ENCODE measurements at regions not wholly inside any gene's neighbourhood (a gene's known extent, or its start where the extent isn't known, plus 50 kb on each side); places are given as distances from the start of the nearest gene placed in this dataset.

DNA sequence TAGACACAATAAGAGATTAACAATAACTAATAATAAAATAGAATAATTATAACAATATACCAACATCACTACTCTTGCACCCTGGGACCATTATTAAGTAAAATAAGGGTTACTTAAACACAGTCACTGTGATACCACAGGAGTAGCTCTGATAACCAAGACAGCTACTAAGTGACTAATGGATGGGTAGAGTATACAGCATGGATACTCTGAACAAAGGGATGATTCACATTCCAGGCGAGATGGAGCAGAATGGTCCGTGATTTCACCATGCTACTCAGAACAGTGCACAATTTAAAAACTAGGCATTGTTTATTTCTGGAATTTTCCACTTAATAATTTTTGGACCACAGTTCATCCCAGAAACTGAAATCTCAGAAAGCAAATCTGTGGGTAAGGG lies 80.0 kb upstream of the FUT9 start:
- no peak overlapping the region for H3K27ac ChIP-seq (ENCODE audit: extremely low read length, insufficient read depth, low read length)
- ChIA-PET CTCF (ENCODE audit: low intra/inter-chr PET ratio, low total read pairs) (no interaction called here), POLR2A (no interaction called here)
- in situ Hi-C loops (cut with HindIII; ENCODE audit: extremely low pct_ligation_motif_present, low pct_unique_long_range_greater_than_20kb), result loop anchor here (25.0 kb wide), 1 partner anchor 498 kb away; no protein-coding TSS in a partner anchor
- DNase-seq (ENCODE audit: low spot score), result no peak
- no peaks in the 10 kb centered on the region for H3K9me3 ChIP-seq (ENCODE audit: low read length)
- H3K36me3 ChIP-seq (replicated peaks in 1 of 2; ENCODE audit: control insufficient read depth in 1 of 2, insufficient read depth in 2 of 2, low read length in 2 of 2), result no peaks in the 10 kb centered on the region
- H3K4me3 ChIP-seq (replicated peaks in 1 of 3; ENCODE audit: insufficient read depth in 1 of 3, low read depth in 2 of 3, low read length in 3 of 3), result no peak overlapping the region
- H3K4me2 ChIP-seq (ENCODE audit: low read depth, low read length), result no peak overlapping the region
- no peaks in the 10 kb centered on the region for H3K79me2 ChIP-seq (ENCODE audit: insufficient read depth, low read length)
- no peaks in the 10 kb centered on the region for H4K20me1 ChIP-seq (ENCODE audit: insufficient read depth, low read length)
- ATAC-seq, result no peak
- H2AFZ ChIP-seq (ENCODE audit: low read length), result no peak overlapping the region
- H3K4me1 ChIP-seq (ENCODE audit: insufficient read depth, low read length), result no peaks in the 10 kb centered on the region
- intact Hi-C loops (cut with micrococcal nuclease; ENCODE audit: unreplicated experiment), result no loop called here
- BruUV-seq (replicated peaks), result no TSS peak
- H3K27me3 ChIP-seq (ENCODE audit: control insufficient read depth in 1 of 2, insufficient read depth in 2 of 2, low read length in 2 of 2), result no peaks in the 10 kb centered on the region
- H3K9ac ChIP-seq (ENCODE audit: insufficient read depth, low read depth, low read length), result no peak overlapping the region
- FAIRE-seq, result no peak
- TF ChIP-seq ZNF674 (CRISPR knock-in tag; IDR thresholded peaks at IDR 0.05; ENCODE audit: low read depth), result no peak
- no peak for TF ChIP-seq ZNF724P (CRISPR knock-in tag; IDR thresholded peaks at IDR 0.05; ENCODE audit: borderline replicate concordance)
- TF ChIP-seq RORA (CRISPR knock-in tag; IDR thresholded peaks at IDR 0.05), result no peak
- TF ChIP-seq, protein P1, sequence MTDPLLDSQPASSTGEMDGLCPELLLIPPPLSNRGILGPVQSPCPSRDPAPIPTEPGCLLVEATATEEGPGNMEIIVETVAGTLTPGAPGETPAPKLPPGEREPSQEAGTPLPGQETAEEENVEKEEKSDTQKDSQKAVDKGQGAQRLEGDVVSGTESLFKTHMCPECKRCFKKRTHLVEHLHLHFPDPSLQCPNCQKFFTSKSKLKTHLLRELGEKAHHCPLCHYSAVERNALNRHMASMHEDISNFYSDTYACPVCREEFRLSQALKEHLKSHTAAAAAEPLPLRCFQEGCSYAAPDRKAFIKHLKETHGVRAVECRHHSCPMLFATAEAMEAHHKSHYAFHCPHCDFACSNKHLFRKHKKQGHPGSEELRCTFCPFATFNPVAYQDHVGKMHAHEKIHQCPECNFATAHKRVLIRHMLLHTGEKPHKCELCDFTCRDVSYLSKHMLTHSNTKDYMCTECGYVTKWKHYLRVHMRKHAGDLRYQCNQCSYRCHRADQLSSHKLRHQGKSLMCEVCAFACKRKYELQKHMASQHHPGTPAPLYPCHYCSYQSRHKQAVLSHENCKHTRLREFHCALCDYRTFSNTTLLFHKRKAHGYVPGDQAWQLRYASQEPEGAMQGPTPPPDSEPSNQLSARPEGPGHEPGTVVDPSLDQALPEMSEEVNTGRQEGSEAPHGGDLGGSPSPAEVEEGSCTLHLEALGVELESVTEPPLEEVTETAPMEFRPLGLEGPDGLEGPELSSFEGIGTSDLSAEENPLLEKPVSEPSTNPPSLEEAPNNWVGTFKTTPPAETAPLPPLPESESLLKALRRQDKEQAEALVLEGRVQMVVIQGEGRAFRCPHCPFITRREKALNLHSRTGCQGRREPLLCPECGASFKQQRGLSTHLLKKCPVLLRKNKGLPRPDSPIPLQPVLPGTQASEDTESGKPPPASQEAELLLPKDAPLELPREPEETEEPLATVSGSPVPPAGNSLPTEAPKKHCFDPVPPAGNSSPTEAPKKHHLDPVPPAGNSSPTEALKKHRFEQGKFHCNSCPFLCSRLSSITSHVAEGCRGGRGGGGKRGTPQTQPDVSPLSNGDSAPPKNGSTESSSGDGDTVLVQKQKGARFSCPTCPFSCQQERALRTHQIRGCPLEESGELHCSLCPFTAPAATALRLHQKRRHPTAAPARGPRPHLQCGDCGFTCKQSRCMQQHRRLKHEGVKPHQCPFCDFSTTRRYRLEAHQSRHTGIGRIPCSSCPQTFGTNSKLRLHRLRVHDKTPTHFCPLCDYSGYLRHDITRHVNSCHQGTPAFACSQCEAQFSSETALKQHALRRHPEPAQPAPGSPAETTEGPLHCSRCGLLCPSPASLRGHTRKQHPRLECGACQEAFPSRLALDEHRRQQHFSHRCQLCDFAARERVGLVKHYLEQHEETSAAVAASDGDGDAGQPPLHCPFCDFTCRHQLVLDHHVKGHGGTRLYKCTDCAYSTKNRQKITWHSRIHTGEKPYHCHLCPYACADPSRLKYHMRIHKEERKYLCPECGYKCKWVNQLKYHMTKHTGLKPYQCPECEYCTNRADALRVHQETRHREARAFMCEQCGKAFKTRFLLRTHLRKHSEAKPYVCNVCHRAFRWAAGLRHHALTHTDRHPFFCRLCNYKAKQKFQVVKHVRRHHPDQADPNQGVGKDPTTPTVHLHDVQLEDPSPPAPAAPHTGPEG (CRISPR knock-in tag; IDR thresholded peaks at IDR 0.05), result no peak
- TF ChIP-seq ZSCAN25 (CRISPR knock-in tag; IDR thresholded peaks at IDR 0.05), result no peak
- TF ChIP-seq POLR2A (IDR thresholded peaks at IDR 0.05; ENCODE audit: insufficient read depth in 1 of 2, low read depth in 2 of 2, low read length in 2 of 2), result no peak
- TF ChIP-seq MBNL3 (CRISPR knock-in tag; conservative IDR thresholded peaks at IDR 0.05), result no peak
- no peak for TF ChIP-seq HES4 (CRISPR knock-in tag; IDR thresholded peaks at IDR 0.05; ENCODE audit: borderline replicate concordance)
- TF ChIP-seq, protein P2, sequence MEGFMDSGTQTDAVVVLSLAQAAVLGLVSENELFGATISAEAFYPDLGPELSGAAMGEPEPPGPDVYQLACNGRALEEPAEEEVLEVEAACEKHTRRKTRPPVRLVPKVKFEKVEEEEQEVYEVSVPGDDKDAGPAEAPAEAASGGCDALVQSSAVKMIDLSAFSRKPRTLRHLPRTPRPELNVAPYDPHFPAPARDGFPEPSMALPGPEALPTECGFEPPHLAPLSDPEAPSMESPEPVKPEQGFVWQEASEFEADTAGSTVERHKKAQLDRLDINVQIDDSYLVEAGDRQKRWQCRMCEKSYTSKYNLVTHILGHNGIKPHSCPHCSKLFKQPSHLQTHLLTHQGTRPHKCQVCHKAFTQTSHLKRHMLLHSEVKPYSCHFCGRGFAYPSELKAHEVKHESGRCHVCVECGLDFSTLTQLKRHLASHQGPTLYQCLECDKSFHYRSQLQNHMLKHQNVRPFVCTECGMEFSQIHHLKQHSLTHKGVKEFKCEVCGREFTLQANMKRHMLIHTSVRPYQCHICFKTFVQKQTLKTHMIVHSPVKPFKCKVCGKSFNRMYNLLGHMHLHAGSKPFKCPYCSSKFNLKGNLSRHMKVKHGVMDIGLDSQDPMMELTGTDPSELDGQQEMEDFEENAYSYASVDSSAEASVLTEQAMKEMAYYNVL (CRISPR knock-in tag; IDR thresholded peaks at IDR 0.05; ENCODE audit: borderline replicate concordance), result no peak
- no peak for TF ChIP-seq CC2D1A (CRISPR knock-in tag; IDR thresholded peaks at IDR 0.05)
- TF ChIP-seq, protein P3, sequence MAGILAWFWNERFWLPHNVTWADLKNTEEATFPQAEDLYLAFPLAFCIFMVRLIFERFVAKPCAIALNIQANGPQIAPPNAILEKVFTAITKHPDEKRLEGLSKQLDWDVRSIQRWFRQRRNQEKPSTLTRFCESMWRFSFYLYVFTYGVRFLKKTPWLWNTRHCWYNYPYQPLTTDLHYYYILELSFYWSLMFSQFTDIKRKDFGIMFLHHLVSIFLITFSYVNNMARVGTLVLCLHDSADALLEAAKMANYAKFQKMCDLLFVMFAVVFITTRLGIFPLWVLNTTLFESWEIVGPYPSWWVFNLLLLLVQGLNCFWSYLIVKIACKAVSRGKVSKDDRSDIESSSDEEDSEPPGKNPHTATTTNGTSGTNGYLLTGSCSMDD (CRISPR knock-in tag; IDR thresholded peaks at IDR 0.05), result no peak
- no peak for TF ChIP-seq GFI1 (CRISPR knock-in tag; IDR thresholded peaks at IDR 0.05; ENCODE audit: borderline replicate concordance)
- no peak for TF ChIP-seq PHB2 (IDR thresholded peaks at IDR 0.05; ENCODE audit: partially characterized antibody)
- TF ChIP-seq, protein P4, sequence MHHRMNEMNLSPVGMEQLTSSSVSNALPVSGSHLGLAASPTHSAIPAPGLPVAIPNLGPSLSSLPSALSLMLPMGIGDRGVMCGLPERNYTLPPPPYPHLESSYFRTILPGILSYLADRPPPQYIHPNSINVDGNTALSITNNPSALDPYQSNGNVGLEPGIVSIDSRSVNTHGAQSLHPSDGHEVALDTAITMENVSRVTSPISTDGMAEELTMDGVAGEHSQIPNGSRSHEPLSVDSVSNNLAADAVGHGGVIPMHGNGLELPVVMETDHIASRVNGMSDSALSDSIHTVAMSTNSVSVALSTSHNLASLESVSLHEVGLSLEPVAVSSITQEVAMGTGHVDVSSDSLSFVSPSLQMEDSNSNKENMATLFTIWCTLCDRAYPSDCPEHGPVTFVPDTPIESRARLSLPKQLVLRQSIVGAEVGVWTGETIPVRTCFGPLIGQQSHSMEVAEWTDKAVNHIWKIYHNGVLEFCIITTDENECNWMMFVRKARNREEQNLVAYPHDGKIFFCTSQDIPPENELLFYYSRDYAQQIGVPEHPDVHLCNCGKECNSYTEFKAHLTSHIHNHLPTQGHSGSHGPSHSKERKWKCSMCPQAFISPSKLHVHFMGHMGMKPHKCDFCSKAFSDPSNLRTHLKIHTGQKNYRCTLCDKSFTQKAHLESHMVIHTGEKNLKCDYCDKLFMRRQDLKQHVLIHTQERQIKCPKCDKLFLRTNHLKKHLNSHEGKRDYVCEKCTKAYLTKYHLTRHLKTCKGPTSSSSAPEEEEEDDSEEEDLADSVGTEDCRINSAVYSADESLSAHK (CRISPR knock-in tag; IDR thresholded peaks at IDR 0.05; ENCODE audit: borderline replicate concordance), result no peak
- WGBS (ENCODE audit: low lambda C conversion rate), result 0% methylated on average over 2 of the region's 2 CpGs

Measured in HepG2 (cell line).